ENCODE measurements at regions not wholly inside any gene's neighbourhood (a gene's known extent, or its start where the extent isn't known, plus 50 kb on each side); places are given as distances from the start of the nearest gene placed in this dataset.
A peak's percentile ranks its signal among the peaks of the same experiment; 100 is the strongest.

DNA sequence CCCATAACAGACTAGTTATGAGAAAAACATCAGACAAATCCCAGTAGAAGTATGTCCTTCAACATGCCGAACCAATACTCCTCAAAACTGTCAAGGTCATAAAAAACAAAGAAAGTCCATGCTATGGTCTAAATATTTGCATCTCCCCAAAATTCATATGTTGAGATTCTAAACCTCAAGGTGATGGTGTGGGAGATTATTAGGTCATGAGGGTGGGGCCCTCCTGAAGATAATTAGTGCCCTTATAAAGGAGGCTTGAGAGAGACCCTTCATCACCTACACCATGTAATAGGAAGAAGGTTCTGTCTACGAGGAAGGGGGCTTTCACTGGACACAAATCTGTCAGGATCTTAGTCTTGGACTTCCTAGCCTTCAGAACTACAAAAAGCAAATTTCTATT, 118.6 kb upstream of the GUCY1A2 start:
- Histone ChIP-seq H3K9me3 (replicated peaks) (no peaks in the 10 kb centered on the region), H3K4me3 (no peak overlapping the region), H3K4me1 (no peaks in the 10 kb centered on the region), H3K36me3 (no peaks in the 10 kb centered on the region), H3K27ac (no peak overlapping the region), H3K27me3 (no peaks in the 10 kb centered on the region)
- no peak for DNase-seq

DNA sequence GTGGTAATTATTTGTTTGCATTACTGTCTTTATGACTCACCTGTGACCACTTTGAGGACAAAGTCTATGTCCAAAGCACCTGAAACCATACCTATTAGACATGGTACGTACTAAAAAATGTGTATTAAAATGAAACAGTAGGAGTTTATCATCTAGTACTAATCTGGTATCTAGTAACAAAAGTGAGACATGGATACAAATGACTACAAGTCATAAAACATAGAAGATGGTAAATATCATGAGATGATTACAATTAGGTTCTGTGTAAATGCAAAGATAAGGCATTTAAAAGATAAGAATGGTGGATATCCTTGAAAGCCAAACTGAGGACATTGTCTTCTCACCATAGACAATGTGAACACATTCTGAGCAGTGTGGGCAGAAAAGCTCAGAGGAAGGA, 113.5 kb upstream of the GUCY1A2 start:
- Histone ChIP-seq H3K27ac (no peak overlapping the region), H3K27me3 (no peaks in the 10 kb centered on the region)

DNA sequence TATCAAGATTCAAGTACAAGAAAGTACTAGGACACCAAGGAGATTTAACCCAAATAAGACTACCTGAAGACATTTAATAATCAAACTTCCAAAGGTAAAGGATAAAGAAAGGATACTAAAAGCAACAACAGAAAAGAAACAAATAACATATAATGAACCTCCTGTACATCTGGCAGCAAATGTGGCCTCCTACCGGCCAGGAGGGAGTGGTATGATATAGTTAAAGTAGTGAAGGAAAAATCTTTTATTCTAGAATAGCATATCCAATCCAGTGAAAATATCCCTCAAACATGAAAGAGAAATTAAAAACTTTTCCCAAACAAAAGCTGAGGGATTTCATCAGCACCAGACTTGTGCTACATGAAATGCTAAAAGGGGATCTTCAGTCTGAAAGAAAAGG, 104.7 kb upstream of the GUCY1A2 start:
- Histone ChIP-seq H3K9me3 (replicated peaks) (no peaks in the 10 kb centered on the region), H3K36me3 (no peaks in the 10 kb centered on the region), H3K4me3 (no peak overlapping the region), H3K4me1 (no peaks in the 10 kb centered on the region), H3K27me3 (no peaks in the 10 kb centered on the region), H3K27ac (no peak overlapping the region)
- no peak for DNase-seq

More for the DNA sequence above, 113.5 kb upstream of the GUCY1A2 start:
- no peaks in the 10 kb centered on the region for H3K9me3 ChIP-seq (replicated peaks)
- no peaks in the 10 kb centered on the region for H3K36me3 ChIP-seq
- H3K4me1 ChIP-seq: no peaks in the 10 kb centered on the region
- H3K4me3 ChIP-seq: no peak overlapping the region
- DNase-seq: no peak

DNA sequence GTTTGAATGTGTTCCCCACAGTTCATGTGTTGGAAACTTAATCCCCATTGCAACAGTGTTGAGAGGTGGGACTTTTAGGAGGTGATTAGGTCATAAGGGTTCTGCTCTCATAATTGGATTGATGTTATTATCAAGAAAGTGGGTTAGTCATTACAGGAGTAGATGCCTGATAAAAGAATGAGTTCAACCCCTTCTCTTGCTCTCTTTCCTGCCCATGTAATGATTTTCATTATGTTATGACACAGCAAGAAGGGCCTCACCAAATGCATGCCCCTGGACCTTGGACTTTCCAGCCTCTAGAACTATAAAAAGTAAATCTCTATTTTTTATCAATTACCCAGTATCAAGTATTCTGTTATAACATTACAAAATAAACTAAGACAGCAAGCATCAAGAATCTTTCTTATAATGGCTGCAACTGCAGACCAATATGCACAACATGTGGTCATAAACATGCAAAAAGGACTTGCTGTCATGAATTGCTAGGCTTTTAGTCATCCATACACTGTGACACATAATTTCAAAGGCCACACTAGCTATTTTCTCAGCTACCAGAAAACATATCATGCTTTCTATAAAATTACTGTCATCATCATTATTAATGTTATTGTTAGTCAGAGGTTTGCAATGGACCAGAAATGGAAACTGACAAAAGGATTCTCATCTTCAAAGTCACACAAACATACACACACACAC, 99.9 kb upstream of the GUCY1A2 start:
- Histone ChIP-seq H3K9me3 (replicated peaks) (no peaks in the 10 kb centered on the region), H3K27me3 (no peaks in the 10 kb centered on the region), H3K4me1 (no peaks in the 10 kb centered on the region), H3K36me3 (no peaks in the 10 kb centered on the region), H3K4me3 (no peak overlapping the region), H3K27ac (no peak overlapping the region)
- DNase-seq: no peak

DNA sequence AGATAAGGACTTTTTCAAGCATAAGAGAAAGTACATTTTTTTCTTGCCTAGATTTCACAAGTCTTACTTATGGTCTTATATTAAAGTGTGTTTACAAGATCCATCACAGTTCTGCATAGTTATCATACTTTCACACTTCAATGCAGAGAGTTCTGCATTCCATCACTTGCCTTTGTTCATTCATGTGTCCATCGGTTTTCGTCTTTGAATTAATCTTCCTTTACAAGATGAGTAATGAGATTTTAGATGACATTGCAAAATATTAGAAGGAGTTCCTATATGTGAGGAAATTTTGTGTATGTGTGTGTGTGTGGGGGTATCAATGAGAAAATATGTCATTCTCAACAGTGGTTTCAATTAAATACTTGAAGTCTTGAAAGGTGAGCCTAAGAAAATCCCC, 98.1 kb upstream of the GUCY1A2 start:
- Histone ChIP-seq H3K4me1 (no peaks in the 10 kb centered on the region), H3K9me3 (replicated peaks) (no peaks in the 10 kb centered on the region), H3K27ac (no peak overlapping the region), H3K4me3 (no peak overlapping the region), H3K27me3 (no peaks in the 10 kb centered on the region), H3K36me3 (no peaks in the 10 kb centered on the region)
- no peak for DNase-seq

DNA sequence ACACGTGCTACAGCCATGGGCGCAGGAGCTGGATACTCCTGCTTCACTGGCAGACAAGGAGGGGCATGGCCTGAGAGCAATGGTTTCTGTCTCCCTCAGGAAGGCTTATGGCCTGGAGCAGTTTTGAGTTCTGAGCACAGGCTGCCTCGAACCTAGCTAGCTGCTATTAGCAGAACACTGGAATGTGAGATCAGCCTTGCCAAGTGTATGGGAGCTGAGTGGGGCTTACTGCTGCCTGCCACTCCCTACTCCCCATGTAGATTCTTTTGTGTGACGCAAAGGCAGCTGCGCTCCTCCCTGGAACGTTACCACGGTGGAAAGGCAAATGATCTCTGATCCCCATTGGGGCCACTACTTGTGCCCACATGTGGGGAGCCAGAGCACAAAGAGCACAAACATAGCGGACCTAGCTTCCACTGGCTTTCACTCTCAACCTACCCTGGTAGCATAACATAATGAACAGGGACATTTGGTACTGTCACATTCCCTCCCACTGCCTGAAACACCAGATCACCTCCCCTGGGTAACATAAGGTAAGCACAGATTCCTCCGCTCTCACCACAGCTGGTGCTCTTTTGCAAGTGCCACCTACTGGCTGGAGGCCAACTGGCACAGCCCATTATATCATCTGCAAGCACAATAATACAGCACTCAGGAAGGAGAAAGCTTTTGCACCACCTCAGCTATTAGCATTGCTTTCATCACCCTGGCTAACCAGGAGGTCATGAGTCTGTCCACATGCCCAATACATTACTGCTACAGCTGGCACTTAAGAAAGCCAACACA, 84.6 kb upstream of the GUCY1A2 start:
- Histone ChIP-seq H3K36me3 (no peaks in the 10 kb centered on the region), H3K4me3 (no peak overlapping the region), H3K9me3 (replicated peaks) (no peaks in the 10 kb centered on the region), H3K4me1 (no peaks in the 10 kb centered on the region), H3K27me3 (no peaks in the 10 kb centered on the region), H3K27ac (no peak overlapping the region)
- DNase-seq: peak; percentile 4 to 6

DNA sequence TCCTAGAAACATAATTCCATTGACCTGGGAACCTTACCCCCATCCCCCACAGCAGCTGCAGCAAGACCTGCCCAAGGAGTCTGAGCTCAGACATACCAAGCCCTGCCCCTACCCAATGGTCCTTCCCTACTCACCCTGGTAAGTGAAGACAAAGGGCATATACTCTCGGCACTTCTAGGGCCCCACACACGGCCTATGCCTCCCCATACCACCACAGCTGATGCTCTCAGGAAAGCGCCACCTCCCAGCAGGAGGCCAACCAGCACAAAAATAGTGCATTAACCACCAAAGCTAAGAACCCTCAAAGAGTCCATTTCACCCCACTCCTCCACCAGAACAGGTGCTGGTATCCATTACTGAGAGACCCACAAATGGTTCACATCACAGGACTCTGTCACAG, 74.4 kb upstream of the GUCY1A2 start:
- Histone ChIP-seq H3K4me1 (peaks cover 3% of the 10 kb centered on the region; the same call in 1 of the 2 replicates), H3K4me3 (no peak overlapping the region), H3K27me3 (no peaks in the 10 kb centered on the region), H3K9me3 (replicated peaks) (no peaks in the 10 kb centered on the region), H3K27ac (no peak overlapping the region), H3K36me3 (no peaks in the 10 kb centered on the region)
- peak; percentile 19 to 43 for DNase-seq

DNA sequence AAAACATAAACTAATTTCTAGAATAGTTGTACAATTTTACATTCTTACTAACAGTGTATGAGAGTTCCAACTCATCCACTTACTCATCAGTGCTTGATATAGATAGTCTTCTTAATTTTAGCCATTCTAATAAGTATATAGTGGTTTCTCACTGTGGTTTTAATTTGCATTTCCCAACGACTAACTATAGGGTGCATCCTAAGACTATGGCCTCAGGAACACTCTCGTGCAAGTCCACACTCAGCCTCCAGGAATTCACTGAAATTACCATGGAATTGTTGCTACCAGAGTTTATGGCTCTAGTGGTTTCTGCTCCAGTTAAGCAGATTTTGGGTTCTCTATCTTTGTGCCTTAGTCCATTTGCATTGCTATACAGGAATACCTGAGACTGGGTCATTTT, 60.1 kb upstream of the GUCY1A2 start:
- H3K36me3 ChIP-seq: no peaks in the 10 kb centered on the region
- no peak overlapping the region for H3K4me3 ChIP-seq
- H3K4me1 ChIP-seq: no peaks in the 10 kb centered on the region
- no peak for DNase-seq
- no peaks in the 10 kb centered on the region for H3K9me3 ChIP-seq (replicated peaks)
- no peaks in the 10 kb centered on the region for H3K27me3 ChIP-seq
- no peak overlapping the region for H3K27ac ChIP-seq

DNA sequence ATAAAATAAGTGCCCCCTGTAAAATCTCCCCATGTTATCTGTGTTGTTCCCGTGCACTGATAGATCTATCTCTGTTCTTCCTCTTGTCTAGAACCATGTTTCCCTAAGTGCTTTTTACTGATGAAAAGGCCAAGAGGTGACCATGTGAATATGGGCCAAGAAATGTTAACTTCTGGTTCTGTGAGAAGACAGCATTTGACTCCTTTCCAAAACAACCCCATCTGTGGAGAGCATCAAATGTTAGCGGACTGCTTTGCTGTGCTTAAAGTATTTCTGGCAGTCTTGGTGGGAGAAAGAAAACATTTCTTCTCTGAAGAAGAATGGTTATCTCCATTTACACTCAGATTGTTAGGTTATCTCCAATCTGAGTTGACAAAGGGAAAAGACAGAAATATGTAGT, 58.6 kb upstream of the GUCY1A2 start:
- no peaks in the 10 kb centered on the region for H3K9me3 ChIP-seq (replicated peaks)

DNA sequence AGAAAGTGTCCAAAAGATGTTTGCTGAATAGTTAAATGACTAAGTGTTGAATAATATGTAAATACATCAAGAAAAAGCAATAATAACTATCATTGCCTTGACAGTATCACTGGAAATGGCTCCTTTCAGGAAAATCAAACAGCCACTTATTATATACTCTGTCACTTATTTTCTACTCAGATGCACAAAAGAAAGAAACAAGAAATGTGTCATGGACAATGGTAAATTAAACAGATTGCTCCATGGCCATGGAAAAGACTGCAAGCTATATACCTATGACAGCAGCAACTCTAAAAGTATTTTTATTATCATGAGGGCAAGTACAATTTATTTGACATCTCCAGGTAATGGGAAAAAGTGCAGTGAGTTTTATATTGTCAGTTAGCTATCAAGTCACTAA, 52.9 kb upstream of the GUCY1A2 start:
- H3K9me3 ChIP-seq (replicated peaks): no peaks in the 10 kb centered on the region

More for the DNA sequence above, 58.6 kb upstream of the GUCY1A2 start:
- H3K4me3 ChIP-seq: no peak overlapping the region
- no peaks in the 10 kb centered on the region for H3K27me3 ChIP-seq
- no peaks in the 10 kb centered on the region for H3K4me1 ChIP-seq
- no peak overlapping the region for H3K27ac ChIP-seq
- no peaks in the 10 kb centered on the region for H3K36me3 ChIP-seq
- no peak for DNase-seq

More for the DNA sequence above, 52.9 kb upstream of the GUCY1A2 start:
- Histone ChIP-seq H3K27me3 (no peaks in the 10 kb centered on the region), H3K4me1 (no peaks in the 10 kb centered on the region), H3K36me3 (no peaks in the 10 kb centered on the region), H3K4me3 (no peak overlapping the region), H3K27ac (no peak overlapping the region)
- no peak for DNase-seq
